Activated naive CD8-positive, alpha-beta T cell treated with anti-CD3 and anti-CD28 coated beads, Interleukin-2, amount 50 U/mL, for 24 hours (primary cell): ENCODE measurements at regions not wholly inside any gene's neighbourhood (a gene's known extent, or its start where the extent isn't known, plus 50 kb on each side); places are given as distances from the start of the nearest gene placed in this dataset.

Source experiments
- ATAC-seq: fragments of 150-1000 bp; cut with Tn5 transposase; one replicate; pipeline ENCODE4 v1.10.0; 2021
- DNase-seq: peaks from one replicate; pipeline ENCODE4 v3.0.0; 2021
- H3K27ac Mint-ChIP-seq: one replicate; pipeline ENCODE4 v1.8.0; 2021; ENCODE audit warnings: mild to moderate bottlenecking, mixed read lengths
- H3K27me3 Mint-ChIP-seq: one replicate; pipeline ENCODE4 v1.8.0; 2021; ENCODE audit warnings: mixed read lengths
- H3K36me3 Mint-ChIP-seq: one replicate; pipeline ENCODE4 v1.8.0; 2021; ENCODE audit warnings: low read depth, mixed read lengths
- H3K4me1 Mint-ChIP-seq: one replicate; pipeline ENCODE4 v1.8.0; 2021; ENCODE audit warnings: mixed read lengths
- H3K4me3 Mint-ChIP-seq: one replicate; pipeline ENCODE4 v1.8.0; 2021; ENCODE audit warnings: mild to moderate bottlenecking, moderate library complexity, mixed read lengths
- H3K9me3 Mint-ChIP-seq: one replicate; pipeline ENCODE4 v1.8.0; 2021; ENCODE audit warnings: mixed read lengths

DNA sequence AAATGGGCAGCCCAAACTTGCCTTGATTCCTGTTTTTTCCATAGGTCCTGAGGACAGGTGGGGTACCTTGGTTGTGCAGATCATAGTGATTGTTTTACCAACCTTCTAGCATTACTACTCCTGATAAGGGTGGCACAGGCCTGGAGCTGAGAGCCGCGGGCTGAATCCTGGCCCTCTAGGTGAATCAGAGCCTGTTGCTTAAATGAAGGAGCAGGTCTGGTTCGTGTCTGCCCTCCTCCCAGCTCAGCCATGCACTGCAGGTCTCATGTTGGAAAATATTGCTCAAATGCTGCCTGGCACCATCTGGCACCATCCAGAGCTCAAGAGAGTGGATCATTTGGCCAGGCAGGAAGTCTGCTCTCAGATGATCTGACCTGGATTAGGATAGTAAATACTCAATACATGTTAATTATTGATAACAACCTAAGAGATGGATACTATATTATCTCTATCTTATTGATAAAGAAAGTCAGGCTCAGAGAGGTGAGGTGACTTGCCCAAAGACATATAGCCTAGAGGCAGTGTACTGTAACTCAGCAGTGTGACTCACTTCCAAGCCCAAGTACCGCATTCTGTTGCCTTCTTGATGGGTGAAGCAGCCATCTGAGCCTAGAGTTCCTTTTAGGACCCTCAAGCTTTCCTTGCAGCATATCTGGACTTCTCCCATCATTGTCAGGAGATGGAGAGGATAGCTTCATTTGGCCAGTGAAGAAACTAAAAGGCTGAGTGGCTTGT, 104.3 kb upstream of the PITX1 start:
- Mint-ChIP-seq H3K36me3 (no peaks in the 10 kb centered on the region), H3K27ac (no peak overlapping the region), H3K4me1 (no peaks in the 10 kb centered on the region), H3K27me3 (peaks cover 2% of the 10 kb centered on the region), H3K4me3 (no peak overlapping the region), H3K9me3 (no peaks in the 10 kb centered on the region)
- ATAC-seq, result no peak
- no peak for DNase-seq

DNA sequence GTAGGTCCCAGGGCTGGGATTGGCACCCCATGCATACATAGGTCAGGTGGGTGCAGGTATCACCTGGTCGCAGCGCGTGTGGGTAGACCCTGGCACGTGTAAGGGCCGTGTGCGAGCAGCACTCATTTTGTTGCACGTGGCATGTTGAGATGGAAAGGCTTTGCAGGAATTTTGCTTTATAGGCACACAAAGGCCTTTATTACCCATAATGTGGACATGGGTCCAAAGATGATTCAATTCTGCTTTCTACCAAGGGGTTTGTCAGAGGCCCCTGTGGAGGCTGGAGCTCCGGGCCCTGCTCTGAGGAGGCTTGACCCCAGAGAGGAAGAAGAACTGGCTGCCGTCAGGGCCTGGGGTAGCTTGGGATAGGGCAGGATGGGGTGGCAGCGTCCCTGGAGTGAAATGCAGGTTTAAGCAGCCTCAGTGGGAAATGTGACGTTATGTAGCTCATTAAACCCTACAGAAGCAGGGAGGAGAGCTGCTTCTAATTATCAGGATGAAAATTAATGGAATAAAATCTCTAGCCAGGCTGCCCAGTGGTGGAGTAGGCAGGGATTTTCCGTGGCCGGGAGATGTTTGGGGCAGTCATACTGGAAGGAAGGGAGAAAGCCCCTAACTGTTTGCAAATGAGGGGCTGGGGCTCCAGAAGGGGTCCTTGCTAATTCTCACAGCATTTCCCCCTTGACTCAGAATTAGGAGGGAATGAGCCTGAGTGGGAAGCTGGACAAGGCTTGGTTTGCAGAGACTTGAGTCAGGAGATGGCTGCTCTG, 103.3 kb upstream of the PITX1 start:
- Mint-ChIP-seq H3K27me3 (peaks cover 2% of the 10 kb centered on the region), H3K36me3 (no peaks in the 10 kb centered on the region), H3K9me3 (no peaks in the 10 kb centered on the region), H3K4me1 (no peaks in the 10 kb centered on the region), H3K4me3 (no peak overlapping the region), H3K27ac (no peak overlapping the region)
- DNase-seq (no peak), ATAC-seq (no peak)

DNA sequence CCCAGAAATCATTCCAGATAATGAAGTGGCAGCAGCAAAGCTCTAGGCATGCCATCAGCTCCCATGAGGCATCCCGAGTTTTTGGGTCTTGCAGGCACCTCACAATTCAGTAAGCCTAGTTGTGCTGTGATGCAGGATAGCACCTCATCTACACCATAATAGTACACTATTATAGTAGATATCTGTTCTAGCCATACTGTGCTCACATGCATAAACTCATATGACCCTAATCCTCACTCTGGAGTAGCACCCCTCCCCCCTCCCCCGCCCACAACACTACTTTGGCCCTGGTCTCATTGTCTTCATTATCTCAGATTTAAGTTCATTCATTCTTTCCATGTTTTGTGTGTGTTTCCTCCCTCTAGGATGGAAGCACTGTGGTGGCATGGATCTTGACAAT, 102.5 kb upstream of the PITX1 start:
- Mint-ChIP-seq H3K36me3 (no peaks in the 10 kb centered on the region), H3K4me1 (no peaks in the 10 kb centered on the region), H3K4me3 (no peak overlapping the region), H3K27me3 (peaks cover 2% of the 10 kb centered on the region), H3K27ac (no peak overlapping the region), H3K9me3 (no peaks in the 10 kb centered on the region)
- DNase-seq, result no peak
- ATAC-seq, result no peak

GRCh38 chr5:135135530-135136226, 101.7 kb upstream of the PITX1 start:
- DNase-seq (no peak), ATAC-seq (no peak)
- Mint-ChIP-seq H3K4me3 (no peak overlapping the region), H3K36me3 (no peaks in the 10 kb centered on the region), H3K4me1 (no peaks in the 10 kb centered on the region), H3K27me3 (peaks cover 2% of the 10 kb centered on the region), H3K27ac (no peak overlapping the region), H3K9me3 (no peaks in the 10 kb centered on the region)

DNA sequence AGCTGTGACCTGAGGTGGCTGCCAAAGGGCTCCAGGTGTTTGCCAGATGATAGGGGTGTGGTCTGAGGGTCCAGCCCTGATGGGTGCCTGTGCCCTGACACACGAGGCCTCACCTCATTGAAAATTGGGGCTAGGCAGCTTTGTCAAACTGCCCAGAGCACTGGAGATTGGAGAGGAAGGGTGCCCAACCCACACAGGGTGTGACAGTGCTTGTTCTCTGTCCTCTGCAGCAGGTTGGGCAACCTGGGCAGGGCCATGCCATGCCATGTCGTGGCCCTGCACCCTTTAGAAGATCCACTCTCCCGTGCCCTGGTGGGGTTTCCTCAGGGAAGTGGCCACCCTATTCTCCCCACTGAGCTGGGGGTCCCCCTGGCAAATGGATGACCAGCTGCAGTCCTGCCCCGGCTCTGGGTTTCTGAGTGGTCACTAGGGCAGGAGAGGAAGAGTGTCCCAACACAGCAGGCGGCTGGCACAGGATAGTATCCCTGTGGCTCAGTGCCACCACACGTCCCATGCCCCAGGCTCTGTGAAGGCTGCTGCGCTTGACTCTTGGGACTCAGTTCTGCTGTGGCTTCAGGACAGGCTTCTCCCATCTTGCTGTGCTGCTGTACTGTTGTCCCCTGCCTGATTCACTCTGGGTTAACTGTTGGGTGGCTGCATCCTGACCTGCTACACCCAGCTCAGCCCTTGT, 100.8 kb upstream of the PITX1 start:
- Mint-ChIP-seq H3K36me3 (no peaks in the 10 kb centered on the region), H3K27ac (no peak overlapping the region), H3K4me3 (no peak overlapping the region), H3K4me1 (no peaks in the 10 kb centered on the region), H3K9me3 (no peaks in the 10 kb centered on the region), H3K27me3 (peaks cover 2% of the 10 kb centered on the region)
- no peak for DNase-seq
- ATAC-seq, result no peak

DNA sequence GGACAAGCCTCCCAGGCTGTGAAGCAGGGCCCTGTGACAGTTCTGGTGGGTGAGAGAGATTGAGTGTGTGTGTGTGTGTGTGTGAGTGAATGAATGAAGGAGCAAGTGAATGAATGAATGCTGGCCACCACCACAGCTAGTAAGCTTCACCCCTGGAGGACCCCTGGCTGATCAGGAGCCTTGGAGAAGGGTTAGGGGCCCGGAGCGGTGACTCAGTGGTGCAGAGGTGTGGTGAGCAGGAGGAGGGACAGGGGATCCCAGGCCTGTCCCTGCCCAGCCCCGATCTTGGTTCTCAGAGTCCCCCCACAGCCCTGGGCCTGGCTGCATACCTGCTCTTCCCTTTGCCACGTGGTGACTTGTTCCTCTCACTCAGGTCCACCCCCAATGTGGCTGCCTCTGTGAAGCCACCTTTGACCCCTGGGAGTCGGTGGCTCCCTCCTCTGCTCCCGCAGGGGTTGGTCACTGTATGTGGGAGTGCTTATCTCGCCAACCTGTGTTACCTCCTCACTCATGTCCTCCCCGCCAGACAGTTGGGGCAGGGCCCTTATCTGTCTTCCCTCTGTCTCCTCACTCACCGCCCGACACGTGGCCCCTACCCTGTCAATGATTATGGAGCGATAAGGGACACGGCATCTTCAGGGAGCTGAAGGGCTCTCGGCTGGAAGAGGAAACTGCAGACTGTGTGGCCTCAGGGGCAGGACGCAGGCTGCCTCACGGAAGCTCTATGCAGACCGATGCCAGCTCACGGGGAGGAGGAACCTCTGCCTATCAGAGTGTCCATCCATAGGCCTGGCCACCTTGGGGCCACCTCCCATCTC, 99.9 kb upstream of the PITX1 start:
- DNase-seq, result no peak
- Mint-ChIP-seq H3K4me1 (no peaks in the 10 kb centered on the region), H3K4me3 (no peak overlapping the region), H3K27ac (no peak overlapping the region), H3K9me3 (no peaks in the 10 kb centered on the region), H3K36me3 (no peaks in the 10 kb centered on the region), H3K27me3 (peaks cover 3% of the 10 kb centered on the region)
- no peak for ATAC-seq

DNA sequence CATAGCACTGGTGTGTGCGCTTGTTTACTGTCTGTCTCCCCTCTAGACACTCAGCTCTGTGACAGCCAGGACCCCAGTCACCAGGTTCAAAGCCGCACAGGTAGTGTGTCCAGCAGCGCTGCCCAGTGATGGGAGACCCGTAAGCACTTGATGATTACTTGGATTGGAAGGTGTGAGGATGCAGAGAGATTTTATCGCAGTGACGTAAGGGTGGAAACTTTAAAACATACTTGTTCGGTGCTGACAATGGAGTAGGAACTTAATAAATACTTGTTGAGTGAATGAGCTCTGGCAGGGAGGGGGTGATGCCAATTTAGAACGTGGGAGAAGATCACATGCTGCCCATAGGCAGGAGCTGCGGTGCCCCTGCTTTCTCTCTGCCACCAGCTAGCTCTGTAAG, 99.2 kb upstream of the PITX1 start:
- Mint-ChIP-seq H3K27me3 (peaks cover 3% of the 10 kb centered on the region), H3K36me3 (no peaks in the 10 kb centered on the region), H3K4me3 (no peak overlapping the region), H3K9me3 (no peaks in the 10 kb centered on the region), H3K27ac (no peak overlapping the region), H3K4me1 (no peaks in the 10 kb centered on the region)
- no peak for DNase-seq
- ATAC-seq, result no peak

- no peak overlapping the region for H3K27ac Mint-ChIP-seq
- H3K9me3 Mint-ChIP-seq, result no peaks in the 10 kb centered on the region
- no peaks in the 10 kb centered on the region for H3K36me3 Mint-ChIP-seq
- no peak overlapping the region for H3K4me3 Mint-ChIP-seq
- no peaks in the 10 kb centered on the region for H3K4me1 Mint-ChIP-seq
- H3K27me3 Mint-ChIP-seq, result peaks cover 3% of the 10 kb centered on the region
- DNase-seq (no peak), ATAC-seq (no peak)
Observed at GRCh38 chr5:135131801-135132680, 98.0 kb upstream of the PITX1 start.

DNA sequence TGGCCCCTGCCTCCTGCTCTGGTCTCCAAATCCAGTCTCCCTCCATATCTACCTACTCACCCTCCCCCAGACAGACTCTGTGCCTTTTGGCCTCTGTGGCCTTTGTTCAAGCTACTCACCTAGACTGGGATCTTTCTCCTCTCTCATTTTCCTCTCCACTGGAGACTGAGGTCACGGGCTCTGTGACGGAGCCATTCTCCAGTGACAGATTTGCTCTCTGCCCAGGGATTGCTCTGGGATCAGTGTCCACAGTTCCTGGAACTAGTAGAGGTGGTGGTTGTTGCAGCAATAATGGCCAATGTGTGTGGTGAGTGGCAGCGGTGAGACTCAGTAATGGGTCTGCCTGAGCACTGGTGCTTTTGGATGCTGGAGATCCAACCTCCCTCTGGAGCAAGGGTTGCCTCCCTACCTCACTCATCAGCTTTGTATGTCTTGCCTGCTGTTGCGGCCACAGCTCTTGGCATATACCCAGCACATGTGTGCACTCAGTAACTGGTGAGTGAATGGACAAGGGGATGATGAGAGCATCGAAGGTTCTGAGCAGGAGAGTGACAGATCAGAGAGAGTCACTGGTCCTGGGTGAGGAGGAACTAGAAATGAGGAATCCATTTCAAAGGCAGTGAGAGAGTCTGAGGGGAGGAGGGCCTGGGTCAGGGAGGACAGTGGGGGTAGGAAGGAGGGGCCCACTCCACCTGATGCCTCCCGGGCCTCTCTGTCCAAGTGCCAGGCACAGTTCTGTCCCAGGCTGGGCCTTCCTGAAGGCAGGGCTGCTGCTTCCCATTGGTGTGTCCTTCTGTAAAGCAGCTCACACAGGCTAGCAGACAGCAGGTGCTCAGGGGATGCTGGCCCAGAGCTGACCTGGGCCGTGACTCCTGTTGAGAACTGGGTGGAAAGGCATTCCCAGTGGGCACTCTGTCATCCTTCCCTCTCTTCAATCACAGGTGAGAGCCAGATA, 96.5 kb upstream of the PITX1 start:
- Mint-ChIP-seq H3K27me3 (peaks cover 3% of the 10 kb centered on the region), H3K4me1 (no peaks in the 10 kb centered on the region), H3K9me3 (no peaks in the 10 kb centered on the region), H3K36me3 (no peaks in the 10 kb centered on the region), H3K4me3 (no peak overlapping the region), H3K27ac (no peak overlapping the region)
- no peak for DNase-seq
- ATAC-seq, result no peak

- no peak for DNase-seq
- no peak overlapping the region for H3K27ac Mint-ChIP-seq
- H3K27me3 Mint-ChIP-seq, result peaks cover 3% of the 10 kb centered on the region
- H3K4me1 Mint-ChIP-seq, result no peaks in the 10 kb centered on the region
- ATAC-seq, result no peak
- H3K4me3 Mint-ChIP-seq, result no peak overlapping the region
- H3K36me3 Mint-ChIP-seq, result no peaks in the 10 kb centered on the region
- H3K9me3 Mint-ChIP-seq, result no peaks in the 10 kb centered on the region
Observed at GRCh38 chr5:135129307-135129706, 95.3 kb upstream of the PITX1 start.

- H3K4me3 Mint-ChIP-seq, result no peak overlapping the region
- H3K27ac Mint-ChIP-seq, result no peak overlapping the region
- no peaks in the 10 kb centered on the region for H3K4me1 Mint-ChIP-seq
- no peak for DNase-seq
- no peaks in the 10 kb centered on the region for H3K36me3 Mint-ChIP-seq
- peaks cover 3% of the 10 kb centered on the region for H3K27me3 Mint-ChIP-seq
- no peak for ATAC-seq
- H3K9me3 Mint-ChIP-seq, result no peaks in the 10 kb centered on the region
Observed at GRCh38 chr5:135128361-135128760, 94.3 kb upstream of the PITX1 start.

DNA sequence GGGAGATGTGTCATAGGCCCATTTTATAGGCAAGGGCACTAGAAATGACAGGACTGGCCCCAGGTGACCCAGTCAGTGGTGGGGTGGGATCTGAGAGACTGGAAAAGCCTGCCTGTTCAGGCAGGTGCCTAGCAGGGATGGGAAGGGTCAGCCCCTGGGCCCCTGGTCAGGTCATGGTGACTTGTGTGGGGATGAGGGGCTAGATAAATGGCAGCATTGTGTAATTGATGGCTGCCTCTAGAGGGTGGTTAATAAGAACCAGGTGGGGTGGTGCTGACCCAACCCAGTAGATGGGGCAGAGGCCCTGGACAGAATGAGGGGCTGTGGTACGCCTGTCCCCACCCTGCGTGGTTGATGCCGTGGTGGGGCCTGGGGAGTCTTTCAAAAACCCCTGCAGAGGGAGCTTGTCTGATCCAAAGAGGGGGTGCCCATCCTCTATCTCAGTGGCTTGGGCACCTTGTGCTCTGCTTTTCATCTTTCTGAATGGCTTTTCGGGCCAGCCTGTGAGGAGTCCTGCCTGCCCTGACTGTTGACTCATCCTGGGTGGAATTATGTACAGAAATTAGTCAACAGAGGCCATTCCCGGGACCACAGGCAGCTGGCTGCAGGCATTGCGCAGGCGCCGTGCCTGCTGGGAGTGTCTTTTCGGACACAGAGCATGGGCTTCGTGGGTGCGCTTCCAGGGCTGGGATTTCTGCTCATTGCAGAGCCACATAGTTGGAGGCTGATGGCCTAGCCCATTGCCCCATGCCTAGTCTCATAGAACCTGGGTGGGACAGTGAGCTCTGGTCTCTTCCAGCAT, 93.6 kb upstream of the PITX1 start:
- DNase-seq, result no peak
- H3K27me3 Mint-ChIP-seq, result peaks cover 3% of the 10 kb centered on the region
- H3K36me3 Mint-ChIP-seq, result no peaks in the 10 kb centered on the region
- H3K27ac Mint-ChIP-seq, result no peak overlapping the region
- no peaks in the 10 kb centered on the region for H3K4me1 Mint-ChIP-seq
- no peak for ATAC-seq
- no peak overlapping the region for H3K4me3 Mint-ChIP-seq
- H3K9me3 Mint-ChIP-seq, result no peaks in the 10 kb centered on the region
